ENCODE measurements at regions not wholly inside any gene's neighbourhood (a gene's known extent, or its start where the extent isn't known, plus 50 kb on each side); places are given as distances from the start of the nearest gene placed in this dataset.

DNA sequence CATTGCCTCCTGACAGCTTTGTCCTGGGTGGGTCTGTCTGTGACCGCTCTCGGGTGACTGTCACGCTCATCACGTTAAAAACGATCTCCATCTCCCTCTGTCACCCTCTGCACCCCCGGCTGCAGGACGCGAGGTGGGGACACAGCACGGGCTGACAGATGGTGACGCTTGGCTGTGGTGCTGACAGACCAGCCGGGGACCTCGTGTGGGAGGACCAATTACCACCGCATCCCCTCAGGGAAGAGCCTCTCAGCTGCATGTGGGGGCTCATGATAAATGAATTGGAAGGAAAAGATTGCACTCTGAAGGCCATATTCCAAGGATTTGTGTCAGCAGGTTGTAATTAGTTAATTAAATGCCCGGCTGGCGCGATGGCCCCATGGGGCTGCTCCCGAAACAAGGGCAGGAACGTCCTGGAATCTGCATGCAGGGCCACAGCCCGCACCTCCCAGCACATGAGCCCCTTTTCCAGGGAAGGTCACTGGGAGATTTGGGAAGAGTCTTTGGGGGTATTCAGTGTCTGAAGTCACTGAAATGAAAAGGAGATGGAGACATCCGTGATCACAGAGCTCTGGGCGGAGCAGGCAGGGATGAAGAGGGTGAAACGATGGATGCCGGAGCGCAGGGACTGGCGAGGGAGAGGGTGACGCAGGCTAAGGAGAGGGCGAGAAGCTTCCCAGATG lies 87.1 kb downstream of the ERMARD start:
- no peak for DNase-seq

DNA sequence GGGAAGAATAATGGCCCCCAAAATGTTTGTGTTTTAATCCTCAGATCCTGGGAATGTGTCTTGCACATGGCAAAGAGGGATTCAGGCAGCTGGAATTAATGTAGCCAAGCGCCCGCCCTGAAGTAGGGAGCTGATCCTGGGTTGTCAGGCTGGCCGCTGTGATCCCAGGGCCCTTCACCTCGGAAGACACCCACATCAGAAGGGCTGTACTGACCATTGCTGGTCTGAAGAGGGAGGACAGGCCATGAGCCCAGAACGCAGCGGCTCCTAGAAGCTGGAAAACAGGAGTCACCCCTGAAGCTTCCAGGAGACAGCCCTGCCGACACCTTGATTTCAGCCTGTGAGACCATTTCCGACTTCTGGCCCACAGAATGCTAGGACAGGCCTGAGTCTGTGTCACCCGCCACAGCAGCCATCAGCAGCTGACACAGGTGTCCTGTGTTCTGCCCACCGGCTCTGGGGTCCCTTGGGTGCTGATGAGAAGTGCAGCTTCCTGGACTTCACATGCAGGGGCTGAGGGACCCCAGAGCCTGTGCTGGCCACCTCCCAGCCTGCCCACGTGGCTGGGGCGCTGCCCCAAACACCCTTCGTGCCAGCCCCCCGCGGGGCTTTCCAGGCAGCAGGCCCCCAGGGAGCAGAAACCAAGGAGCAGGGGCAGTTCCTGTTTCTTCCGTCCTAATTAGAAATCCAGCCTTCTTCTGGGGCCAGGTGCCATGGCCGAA lies 86.3 kb downstream of the ERMARD start:
- DNase-seq = no peak

DNA sequence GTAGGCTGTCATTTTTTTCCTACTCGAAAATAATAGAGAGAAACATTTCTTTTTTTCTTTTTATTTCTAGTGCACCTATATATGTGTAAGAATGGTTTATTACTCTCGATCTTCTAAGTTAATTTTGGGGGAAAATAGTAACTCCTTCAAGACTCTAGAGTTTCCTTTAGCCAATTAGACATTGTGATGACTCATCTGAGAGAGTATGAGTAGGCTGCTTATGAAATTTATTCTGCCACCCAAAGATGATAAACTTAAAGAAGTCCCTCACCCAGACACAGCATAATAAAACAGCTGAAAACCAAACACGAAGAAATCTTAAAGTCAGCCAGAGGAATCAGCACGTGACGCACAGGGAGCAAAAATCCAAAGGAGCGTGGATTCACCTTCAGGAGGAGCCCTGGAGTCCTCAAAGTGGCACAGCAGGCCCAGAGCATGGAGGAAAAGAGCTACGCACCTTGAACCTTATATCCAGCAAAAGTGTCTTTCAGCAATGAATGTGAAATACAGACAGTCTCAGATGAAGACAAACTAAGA lies 81.9 kb downstream of the ERMARD start:
- DNase-seq = no peak

DNA sequence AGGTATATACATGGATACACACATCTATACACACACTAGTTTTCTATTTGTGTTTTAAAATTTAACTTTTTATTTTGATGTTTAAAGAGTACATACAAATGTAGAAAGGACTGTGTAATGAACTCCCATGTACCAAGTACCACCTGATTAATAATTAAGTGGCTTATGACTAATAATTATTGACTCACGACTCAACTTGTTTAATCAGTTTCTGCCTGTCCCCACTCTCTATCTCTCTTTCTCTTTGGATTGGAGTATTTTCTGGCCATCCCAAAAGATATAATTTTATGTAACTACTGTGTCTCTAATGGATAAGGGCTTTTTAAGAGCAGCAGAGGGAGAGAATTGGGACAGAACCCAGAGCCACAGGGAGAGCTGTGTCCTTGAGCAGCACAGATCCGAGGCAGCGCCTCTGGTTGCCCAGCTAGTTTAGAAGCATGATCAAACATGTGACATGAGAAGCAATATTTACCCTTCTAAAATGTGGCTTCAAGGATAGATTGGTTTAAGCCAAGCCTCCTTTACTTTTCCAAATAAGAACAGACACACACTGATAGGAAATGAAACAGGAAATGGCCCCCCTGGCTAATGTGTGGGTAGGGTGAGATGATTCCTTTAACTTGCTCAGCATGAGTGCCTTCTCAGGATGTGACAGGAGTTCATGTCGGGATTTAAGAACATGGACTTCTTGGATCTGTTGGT lies 81.0 kb downstream of the ERMARD start:
- no peak for DNase-seq

DNA sequence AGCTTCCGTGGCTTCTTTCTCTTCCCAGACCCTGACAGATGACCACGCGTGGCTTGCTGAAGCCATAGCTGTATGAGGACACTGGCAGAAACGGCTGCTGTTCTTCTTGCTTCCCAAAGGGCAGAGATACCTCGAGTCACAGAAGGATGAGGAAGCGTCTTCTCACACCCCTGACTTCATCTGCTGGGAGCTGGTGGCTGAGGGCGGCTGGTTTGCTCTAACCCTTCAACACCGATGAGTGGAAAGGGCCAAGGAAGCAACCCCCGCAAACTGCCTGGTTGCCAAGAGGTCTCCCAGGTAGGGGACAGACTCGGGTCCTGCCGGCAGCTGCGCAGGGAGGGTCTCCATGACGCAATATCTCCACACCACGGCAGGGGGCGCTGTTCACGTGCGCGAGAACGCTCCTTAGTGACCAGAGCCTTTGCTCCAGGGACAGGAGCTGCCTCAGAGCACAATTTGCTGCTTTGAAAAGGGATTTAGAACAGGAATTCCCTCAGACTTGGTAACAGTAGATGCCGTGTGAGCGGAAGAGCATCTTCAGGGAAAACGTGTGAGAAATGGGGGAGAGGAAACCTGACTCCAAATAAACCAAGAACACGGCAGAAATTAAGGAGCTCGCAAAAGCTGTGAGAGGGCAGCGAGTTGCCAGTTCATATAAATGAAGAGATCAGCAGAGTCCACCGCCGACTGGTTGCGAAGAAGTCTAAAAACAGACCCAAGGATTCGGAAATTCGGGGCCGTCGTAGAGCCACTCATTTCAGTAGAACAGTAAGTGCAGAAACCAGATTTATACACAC lies 80.2 kb downstream of the ERMARD start:
- peak; percentile 88 for DNase-seq
